NCI-H2107 treated with DMSO at 0.1 percent for 48 hours (cell line): ENCODE measurements at regions not wholly inside any gene's neighbourhood (a gene's known extent, or its start where the extent isn't known, plus 50 kb on each side); places are given as distances from the start of the nearest gene placed in this dataset.
"Not testable (repeated sequence)": the region's sequence is repeated elsewhere in the genome, so short reads cannot be mapped to it uniquely, and the experiment has no call there.

Experiments used
- DNase-seq: peaks from one replicate; lab custom pipeline; 2025; ENCODE audit not compliant: unreplicated experiment; lab: John Stamatoyannopoulos, UW

GRCh38 chr3:159447841-159448240 is 540.8 kb upstream of the IL12A start:
- no peak for DNase-seq

- DNase-seq, result no peak
These were observed 539.7 kb upstream of the IL12A start for GRCh38 chr3:159448902-159449301.

DNA sequence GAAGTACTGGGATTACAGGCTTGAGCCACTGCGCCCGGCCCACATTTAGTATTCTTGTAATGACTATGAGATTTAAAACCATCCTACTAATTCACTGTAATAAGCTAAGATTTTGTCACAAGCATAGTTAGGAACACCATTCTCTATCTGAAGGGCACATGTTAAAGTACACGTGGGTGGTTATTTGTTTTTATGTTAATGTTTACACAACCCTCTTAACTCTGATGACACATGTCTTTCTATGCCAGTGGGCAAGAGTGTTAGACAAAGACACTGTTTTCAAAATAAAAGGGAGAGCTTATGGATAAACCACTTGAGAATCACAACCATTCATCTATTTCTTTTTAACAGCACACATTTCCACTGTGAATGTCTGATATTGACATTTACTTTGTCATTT is 537.6 kb upstream of the IL12A start:
- DNase-seq, result no peak

- DNase-seq, result no peak
These were observed 537.2 kb upstream of the IL12A start for GRCh38 chr3:159451482-159451881.

- no peak for DNase-seq
These were observed 535.6 kb upstream of the IL12A start for GRCh38 chr3:159453036-159453435.

DNA sequence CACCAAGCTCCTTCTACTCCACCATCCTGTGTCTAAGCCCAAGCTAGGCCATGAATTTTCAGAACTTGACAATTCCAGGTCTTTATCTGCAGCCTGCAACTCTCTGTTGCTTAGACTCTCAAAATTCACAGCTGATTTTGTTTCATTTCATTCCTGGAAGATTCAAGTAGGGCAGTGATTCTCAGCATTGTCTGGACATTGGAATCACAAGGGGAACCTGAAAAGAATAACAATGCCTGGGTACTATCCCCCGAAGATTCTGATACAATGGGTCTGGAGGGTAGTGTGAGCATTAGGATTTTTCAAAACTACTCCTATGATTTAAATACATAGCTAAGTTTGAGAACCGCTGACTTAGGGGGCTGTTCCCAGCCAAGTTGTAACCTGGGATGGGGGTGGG is 534.7 kb upstream of the IL12A start:
- DNase-seq, result no peak

- DNase-seq, result no peak
These were observed 532.9 kb upstream of the IL12A start for GRCh38 chr3:159455741-159456181.

- no peak for DNase-seq
These were observed 530.6 kb upstream of the IL12A start for GRCh38 chr3:159458010-159458409.

GRCh38 chr3:159458982-159459381 is 529.7 kb upstream of the IL12A start:
- no peak for DNase-seq

- DNase-seq, result no peak
These were observed 516.0 kb upstream of the IL12A start for GRCh38 chr3:159472611-159473010.

DNA sequence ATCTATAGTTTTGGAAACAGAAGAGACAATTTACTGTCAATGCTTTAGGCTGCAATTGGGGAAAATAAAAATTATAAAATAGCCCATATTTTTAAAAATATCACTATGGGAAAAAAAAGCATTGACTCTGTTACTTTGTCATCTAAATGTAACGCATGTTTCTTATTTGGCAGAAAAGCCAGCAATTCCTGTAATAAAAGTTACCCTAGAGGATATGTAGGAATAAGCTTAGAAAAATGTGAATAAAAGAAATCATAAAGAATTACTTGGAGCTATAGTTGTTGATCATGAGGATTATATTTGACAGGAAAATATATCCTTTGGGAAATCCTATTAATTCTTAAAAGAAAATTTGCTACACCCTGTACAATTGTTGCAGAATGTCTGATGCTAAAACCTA is 515.4 kb upstream of the IL12A start:
- DNase-seq, result no peak

- DNase-seq, result no peak
These were observed 508.6 kb upstream of the IL12A start for GRCh38 chr3:159480046-159480445.

DNA sequence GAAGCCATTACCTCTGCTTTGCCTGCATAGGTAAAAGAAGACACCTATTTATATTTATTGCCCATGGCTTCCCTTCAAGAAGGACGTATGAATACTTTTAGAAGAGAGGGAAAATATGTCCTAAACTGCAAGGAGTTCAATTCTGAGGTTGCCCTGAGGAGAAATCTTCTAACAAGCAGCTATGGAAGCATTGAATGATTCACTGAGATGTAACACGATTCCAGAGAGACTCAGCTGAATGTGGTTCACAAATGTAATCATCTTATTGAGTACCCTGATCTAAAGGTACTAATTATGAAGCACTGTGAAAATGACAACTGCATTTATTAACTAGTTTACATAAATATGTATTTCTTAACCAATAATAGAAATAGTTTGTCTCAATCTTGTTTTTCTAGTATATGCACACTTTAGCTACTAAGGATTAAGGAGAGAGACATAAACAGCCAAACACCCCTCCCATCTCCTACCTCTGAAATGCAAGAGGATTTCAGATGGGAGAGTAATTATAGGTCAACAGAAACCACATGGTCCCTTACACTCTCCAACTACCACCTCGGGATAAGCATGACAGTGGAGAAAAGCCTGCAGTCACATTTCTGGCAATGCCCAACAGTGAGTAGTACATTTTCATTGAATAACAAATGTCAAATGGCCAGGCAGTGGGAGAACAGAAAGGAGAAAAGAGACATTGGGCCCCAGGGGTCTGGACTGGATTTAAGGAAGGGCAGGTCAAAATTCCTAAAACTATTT is 506.2 kb upstream of the IL12A start:
- no peak for DNase-seq

GRCh38 chr3:159482994-159483367 is 505.7 kb upstream of the IL12A start:
- no peak for DNase-seq

DNA sequence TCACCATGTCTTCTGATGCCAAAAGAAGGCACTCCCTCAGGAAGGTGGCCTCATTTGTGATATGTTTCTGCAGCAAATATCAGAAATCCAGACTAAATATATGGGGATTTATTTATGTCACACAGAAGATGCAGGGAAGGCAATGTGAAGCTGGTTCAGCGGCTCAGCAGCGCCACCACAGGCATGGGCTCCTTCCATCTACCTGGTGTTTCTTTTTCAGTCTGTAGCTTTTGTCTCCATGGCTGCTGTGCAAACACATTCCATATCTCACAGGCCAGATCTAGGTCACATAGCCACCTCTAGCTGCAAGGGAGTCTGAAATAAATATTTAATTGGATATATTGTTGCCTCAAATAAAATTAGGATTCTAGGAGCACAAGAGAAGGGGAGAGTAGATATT is 502.1 kb upstream of the IL12A start:
- DNase-seq, result no peak

- no peak for DNase-seq
These were observed 501.3 kb upstream of the IL12A start for GRCh38 chr3:159487304-159487703.

DNA sequence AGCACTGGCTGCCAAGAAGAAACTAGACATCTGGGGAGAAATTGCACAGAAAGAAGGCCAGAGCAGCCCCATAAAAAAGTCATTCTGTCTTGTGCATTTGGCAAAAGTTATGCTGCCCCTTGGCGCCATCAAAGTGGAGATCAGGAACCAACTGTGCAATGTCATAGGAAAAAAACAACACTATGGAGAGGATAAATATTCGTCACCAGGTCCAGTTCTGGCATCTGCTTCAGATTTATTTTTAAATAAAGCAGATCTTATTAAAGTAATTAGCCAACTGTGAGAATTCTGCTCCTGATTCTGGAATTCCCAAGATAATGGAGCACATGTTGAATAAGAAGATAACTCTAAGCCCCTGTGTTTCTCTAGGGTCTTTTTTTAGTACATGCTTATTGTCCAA is 500.0 kb upstream of the IL12A start:
- DNase-seq, result no peak

- no peak for DNase-seq
These were observed 491.3 kb upstream of the IL12A start for GRCh38 chr3:159497361-159497760.

GRCh38 chr3:159499031-159499793 is 489.4 kb upstream of the IL12A start:
- DNase-seq, result no peak

DNA sequence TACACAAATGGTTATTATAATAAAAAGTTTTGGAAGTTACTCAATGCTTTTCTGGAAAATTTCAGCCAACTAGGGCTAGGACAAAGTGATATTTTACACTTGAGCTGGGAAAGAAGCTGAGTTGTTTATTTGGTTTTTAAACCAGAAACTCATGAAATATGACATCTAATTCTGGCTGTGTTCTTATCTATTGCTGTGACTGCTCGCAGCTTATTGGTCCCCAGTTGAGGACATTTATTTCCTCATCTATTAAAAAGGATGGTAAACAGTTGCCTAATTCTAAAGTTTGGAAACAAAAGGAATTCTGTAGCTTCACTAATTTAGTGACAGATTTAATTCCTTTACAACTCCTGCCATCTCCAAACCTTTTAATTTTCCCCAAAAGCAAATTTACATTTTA is 487.6 kb upstream of the IL12A start:
- DNase-seq, result no peak

- DNase-seq, result no peak
These were observed 485.6 kb upstream of the IL12A start for GRCh38 chr3:159502986-159503385.

GRCh38 chr3:159510988-159511387 is 477.6 kb upstream of the IL12A start:
- DNase-seq, result not testable (repeated sequence)

DNA sequence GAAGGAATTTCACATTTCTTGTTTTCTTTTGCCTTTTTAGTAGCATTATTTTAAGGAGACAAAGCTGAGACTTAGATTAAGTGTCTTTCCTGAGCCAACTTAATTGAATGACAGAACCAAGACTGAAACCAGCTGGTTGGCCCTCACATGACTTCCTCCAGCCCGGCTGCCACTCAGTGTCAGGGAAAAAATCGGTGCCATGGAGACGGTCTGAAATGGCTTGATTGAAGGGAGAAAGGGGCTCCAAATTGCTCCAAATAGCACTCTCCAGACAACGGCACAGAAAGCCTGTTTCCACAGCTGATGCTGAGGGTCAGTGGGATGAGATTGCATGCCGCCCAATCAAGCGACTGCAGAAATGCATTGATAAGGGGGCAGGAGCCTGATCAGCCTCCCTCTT is 475.2 kb upstream of the IL12A start:
- DNase-seq, result no peak
